ENCODE measurements at regions not wholly inside any gene's neighbourhood (a gene's known extent, or its start where the extent isn't known, plus 50 kb on each side); places are given as distances from the start of the nearest gene placed in this dataset.
"Not testable (repeated sequence)": the region's sequence is repeated elsewhere in the genome, so short reads cannot be mapped to it uniquely, and the experiment has no call there.

DNA sequence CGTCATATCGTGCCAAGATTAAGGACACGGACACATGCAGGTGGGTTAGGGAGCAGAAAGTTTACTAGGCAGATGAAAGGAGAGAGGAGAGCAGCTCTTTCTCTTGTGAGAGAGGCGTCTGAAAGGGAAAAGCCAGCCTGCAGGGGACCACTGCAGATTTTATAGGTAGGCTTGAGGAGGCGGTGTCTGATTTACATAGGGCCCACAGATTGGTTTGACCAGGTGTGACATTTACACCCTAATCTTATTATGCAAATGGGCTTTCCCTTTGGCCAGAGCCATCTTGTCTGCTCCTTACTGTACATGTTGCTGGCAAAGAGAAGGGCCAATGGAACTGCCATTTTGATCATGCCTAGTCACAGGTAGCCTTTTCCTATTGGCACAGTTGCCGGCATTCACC, 137.2 kb upstream of the TAF11L2 start:
- in situ Hi-C loops (cut with MboI; ENCODE audit: low pct_unique_long_range_greater_than_20kb, low sequenced_read_pairs), result no loop called here
- DNase-seq, result no peak

- in situ Hi-C loops (cut with MboI; ENCODE audit: low pct_unique_long_range_greater_than_20kb, low sequenced_read_pairs), result no loop called here
- no peak for DNase-seq
Measured at GRCh38 chr5:17361331-17361730, 136.7 kb upstream of the TAF11L2 start.

- no peak for DNase-seq
- in situ Hi-C loops (cut with MboI; ENCODE audit: low pct_unique_long_range_greater_than_20kb, low sequenced_read_pairs), result no loop called here
Measured at GRCh38 chr5:17364987-17365810, 132.8 kb upstream of the TAF11L2 start.

DNA sequence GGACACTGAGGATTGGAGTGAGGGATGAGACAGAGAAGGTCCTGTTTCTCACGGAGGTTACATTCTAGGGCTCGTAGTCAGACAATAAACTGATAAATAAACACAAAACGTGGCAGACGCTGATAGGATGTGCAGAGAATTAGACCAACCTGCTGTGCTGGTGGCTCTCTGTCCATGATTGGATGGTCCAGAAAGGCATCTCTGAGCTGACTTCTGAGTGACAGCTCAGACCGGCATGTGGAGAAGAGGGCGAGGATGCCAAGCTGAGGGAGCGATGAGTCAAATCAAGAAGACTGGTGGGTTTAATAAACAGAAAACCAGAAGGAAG, 132.3 kb upstream of the TAF11L2 start:
- in situ Hi-C loops (cut with MboI; ENCODE audit: low pct_unique_long_range_greater_than_20kb, low sequenced_read_pairs), result no loop called here
- DNase-seq, result no peak

DNA sequence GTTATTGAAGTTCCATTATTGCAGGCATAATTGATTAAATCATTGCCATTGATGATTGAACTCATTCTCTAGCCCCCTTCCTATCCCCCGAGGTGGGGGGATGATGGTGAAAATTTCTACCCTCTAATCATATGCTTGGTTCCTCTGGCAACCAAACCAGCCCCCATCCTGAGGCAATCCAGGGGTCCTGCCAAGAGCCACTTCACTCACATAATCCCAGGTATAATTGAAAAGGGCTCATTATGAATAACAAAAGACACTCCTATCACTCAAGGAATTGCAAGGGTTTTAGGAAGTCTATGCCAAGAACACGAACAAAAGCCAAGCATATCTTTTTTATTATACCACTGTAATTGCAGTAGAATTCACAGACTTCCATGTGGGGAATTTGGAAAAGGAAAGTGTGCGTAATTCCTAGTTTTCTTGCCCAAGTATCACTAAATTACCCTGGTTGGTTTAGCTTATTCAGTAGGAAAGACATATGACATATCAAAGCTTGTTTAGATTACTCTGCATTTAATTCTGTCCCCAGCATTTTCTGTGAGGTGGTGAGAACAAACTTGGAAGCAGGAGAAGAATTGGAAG, 130.7 kb upstream of the TAF11L2 start:
- no peak for DNase-seq
- in situ Hi-C loops (cut with MboI; ENCODE audit: low pct_unique_long_range_greater_than_20kb, low sequenced_read_pairs), result no loop called here

GRCh38 chr5:17370651-17371050, 127.4 kb upstream of the TAF11L2 start:
- in situ Hi-C loops (cut with MboI; ENCODE audit: low pct_unique_long_range_greater_than_20kb, low sequenced_read_pairs), result no loop called here

GRCh38 chr5:17373406-17373805, 124.6 kb upstream of the TAF11L2 start:
- DNase-seq, result no peak
- in situ Hi-C loops (cut with MboI; ENCODE audit: low pct_unique_long_range_greater_than_20kb, low sequenced_read_pairs), result no loop called here

More at GRCh38 chr5:17370651-17371050, 127.4 kb upstream of the TAF11L2 start:
- DNase-seq, result no peak

GRCh38 chr5:17373814-17374556, 124.0 kb upstream of the TAF11L2 start:
- in situ Hi-C loops (cut with MboI; ENCODE audit: low pct_unique_long_range_greater_than_20kb, low sequenced_read_pairs), result no loop called here
- no peak for DNase-seq

DNA sequence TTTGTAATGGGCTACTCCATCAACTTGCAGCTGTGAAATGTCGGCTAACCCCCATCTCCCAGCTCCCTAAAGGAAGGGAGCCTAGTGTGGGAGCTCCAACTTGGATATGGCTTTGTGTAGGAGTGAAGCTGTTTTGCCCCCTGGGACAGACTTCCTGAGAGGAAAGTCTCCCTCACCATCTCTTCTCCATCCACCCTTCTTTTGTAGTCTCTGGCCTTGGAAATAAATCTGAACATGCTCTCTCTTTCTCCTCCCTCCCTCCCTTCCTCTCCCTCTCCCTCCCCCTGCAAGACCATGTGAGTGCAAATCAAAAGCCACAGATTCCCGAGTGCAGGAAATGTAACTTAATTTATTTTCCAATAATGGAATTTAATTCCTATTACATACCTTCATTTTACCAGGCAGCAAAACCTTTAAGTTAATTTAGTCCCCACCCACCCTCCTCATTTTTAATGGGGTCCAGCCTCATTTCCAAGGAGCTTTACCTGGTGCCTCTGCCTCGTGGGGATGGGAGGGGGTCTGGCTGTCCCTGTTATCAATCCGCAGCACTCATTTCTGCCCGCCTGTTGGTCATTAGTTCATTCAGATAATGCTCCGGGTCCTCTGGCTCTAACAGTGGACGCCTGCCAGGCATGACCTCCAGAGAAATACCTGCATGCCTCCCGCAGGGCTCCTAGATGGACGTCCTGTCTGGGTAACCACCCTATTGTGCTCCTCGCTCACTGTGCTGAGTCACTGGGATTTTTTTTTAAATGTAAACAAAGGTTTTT, 122.9 kb upstream of the TAF11L2 start:
- in situ Hi-C loops (cut with MboI; ENCODE audit: low pct_unique_long_range_greater_than_20kb, low sequenced_read_pairs), result no loop called here
- no peak for DNase-seq

DNA sequence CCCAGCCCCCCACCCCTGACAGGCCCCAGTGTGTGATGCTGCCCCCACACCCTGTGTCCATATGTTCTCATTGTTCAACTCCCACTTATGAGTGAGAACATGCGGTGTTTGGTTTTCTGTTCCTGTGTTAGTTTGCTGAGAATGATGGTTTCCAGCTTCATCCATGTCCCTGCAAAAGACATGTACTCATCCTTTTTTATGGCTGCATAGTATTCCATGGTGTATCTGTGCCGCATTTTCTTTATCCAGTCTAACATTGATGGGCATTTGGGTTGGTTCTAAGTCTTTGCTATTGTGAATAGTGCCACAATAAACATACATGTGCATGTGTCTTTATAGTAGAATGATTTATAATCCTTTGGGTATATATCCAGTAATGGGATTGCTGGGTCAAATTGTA, 122.1 kb upstream of the TAF11L2 start:
- in situ Hi-C loops (cut with MboI; ENCODE audit: low pct_unique_long_range_greater_than_20kb, low sequenced_read_pairs); DNase-seq: not testable (repeated sequence)

- in situ Hi-C loops (cut with MboI; ENCODE audit: low pct_unique_long_range_greater_than_20kb, low sequenced_read_pairs), result no loop called here
- DNase-seq, result no peak
Measured at GRCh38 chr5:17378346-17378997, 119.6 kb upstream of the TAF11L2 start.

DNA sequence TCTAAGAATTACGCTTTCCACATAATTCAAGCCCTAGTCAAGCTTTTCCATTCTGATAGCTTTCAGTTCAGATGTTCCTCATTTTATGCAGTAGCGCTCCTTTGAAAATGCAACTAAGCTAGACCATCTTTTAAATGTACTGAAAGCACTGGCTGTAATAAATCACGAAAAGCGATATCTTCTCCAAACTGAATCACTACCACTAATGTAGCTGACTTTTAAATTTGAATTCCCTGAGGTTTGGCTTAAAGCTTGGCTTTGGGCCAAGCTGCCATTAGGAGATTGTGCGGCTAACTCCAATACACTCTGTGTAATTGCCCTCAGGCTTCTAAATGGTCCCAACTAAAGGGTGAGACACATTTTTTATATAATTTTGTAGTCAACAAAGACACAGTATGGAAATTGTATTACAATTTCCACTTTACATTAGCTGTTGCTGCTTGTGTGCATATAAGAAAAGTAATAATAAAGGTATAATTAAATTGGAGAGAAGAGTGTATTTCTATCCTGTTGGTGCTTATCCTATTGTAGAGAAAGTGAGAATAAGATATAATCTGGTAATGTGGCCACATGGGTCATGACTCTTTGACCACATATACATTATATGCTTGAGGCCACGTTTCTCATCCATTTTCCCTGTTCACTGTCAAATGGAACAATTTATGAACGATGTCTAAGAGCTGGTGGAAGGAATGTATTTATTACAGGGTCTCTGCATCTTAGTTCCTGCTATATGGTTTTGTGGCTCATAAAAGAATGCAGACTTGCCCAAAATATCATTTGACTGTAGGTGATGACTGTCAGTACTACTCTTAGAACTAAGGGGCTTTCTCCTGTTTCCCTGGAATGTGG, 118.7 kb upstream of the TAF11L2 start:
- in situ Hi-C loops (cut with MboI; ENCODE audit: low pct_unique_long_range_greater_than_20kb, low sequenced_read_pairs), result no loop called here
- DNase-seq, result no peak

GRCh38 chr5:17381932-17382331, 116.1 kb upstream of the TAF11L2 start:
- in situ Hi-C loops (cut with MboI; ENCODE audit: low pct_unique_long_range_greater_than_20kb, low sequenced_read_pairs), result no loop called here
- DNase-seq, result peak; percentile 43

- in situ Hi-C loops (cut with MboI; ENCODE audit: low pct_unique_long_range_greater_than_20kb, low sequenced_read_pairs), result no loop called here
Measured at GRCh38 chr5:17383526-17383925, 114.5 kb upstream of the TAF11L2 start.

DNA sequence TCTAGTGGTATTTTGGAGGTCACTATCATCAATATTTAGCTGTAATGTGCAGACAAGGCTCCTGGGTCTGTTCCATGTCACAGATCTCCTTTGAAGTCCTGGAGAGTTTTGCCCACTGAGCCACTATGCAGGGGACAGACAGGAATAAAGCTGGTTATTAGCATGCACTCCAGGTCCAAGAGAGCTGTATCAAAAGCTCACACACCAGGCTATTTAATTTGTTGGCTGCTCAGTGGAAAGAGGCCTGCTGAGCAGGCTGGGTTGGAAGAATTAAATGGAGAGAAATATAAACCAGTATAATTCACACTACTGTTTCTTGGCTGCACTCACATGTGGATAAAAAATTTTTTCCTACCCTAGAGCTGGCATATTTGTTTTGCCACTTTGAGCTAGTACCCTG, 113.8 kb upstream of the TAF11L2 start:
- no peak for DNase-seq
- in situ Hi-C loops (cut with MboI; ENCODE audit: low pct_unique_long_range_greater_than_20kb, low sequenced_read_pairs), result no loop called here

More at GRCh38 chr5:17383526-17383925, 114.5 kb upstream of the TAF11L2 start:
- DNase-seq, result no peak

GRCh38 chr5:17388717-17389116, 109.3 kb upstream of the TAF11L2 start:
- no peak for DNase-seq
- in situ Hi-C loops (cut with MboI; ENCODE audit: low pct_unique_long_range_greater_than_20kb, low sequenced_read_pairs), result no loop called here

GRCh38 chr5:17394086-17394485, 103.9 kb upstream of the TAF11L2 start:
- no peak for DNase-seq
- in situ Hi-C loops (cut with MboI; ENCODE audit: low pct_unique_long_range_greater_than_20kb, low sequenced_read_pairs), result no loop called here

Measured in KBM-7 (cell line).